ENCODE measurements at regions not wholly inside any gene's neighbourhood (a gene's known extent, or its start where the extent isn't known, plus 50 kb on each side); places are given as distances from the start of the nearest gene placed in this dataset.
"Not testable (repeated sequence)": the region's sequence is repeated elsewhere in the genome, so short reads cannot be mapped to it uniquely, and the experiment has no call there.

GRCh38 chr1:29774355-29774754 is 538.0 kb downstream of the PTPRU start:
- no peak for DNase-seq

DNA sequence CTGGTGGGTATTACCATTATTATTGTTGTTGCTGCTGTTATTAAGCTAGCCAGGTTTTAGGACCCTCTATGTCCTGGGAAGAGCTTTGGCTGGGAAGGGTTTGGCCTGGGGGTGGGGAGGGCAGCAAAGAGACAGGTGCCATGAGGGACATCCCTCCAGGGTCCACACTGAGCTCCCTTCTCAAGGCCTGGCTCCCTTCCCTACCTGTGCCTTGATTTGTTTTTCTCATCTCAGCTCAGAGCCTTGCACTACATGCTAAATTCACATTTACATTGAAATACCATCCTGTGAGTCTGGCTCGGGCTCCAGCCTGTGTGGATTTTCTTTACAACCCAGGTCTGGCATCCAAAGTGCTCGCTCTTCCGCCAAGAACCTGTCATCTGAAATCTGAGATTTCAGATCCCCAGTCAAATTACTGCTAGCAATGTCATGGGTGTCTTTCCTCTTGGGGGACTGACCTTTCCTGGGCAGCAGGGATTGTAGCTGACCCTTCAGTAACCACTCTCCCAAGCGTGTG is 536.3 kb downstream of the PTPRU start:
- DNase-seq: no peak

DNA sequence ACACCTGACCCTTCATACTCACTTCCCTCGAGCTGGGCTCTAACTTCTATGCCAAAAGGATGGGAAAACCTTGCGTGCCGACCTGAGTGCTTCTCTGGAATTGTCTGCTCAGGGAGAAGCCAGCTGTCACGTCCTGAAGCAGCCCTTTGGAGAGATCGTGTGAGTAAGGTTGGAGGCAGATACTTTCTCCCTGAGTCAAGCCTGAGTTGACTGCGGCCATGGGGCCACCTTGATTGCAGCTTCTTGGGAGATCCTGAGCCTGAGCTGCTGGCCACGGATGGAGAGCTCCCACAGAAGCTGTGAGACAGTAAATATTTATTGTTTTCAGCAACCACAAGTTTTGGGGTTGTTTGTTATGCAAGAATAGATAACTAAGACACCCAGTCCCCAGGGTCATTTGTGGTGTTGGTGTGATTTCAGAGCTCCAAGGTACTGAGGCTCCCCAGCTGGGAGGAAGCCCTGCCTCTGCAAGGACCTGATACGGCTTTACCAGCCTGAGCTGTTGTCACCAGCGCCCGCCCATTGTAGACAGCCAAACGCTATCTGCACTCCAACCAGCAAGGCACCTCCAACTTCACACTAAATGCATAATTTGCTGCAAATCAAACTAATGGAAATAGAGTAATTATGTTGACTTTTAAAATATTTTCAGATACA is 531.6 kb downstream of the PTPRU start:
- no peak for DNase-seq

GRCh38 chr1:29767088-29767685 is 530.9 kb downstream of the PTPRU start:
- DNase-seq: no peak

DNA sequence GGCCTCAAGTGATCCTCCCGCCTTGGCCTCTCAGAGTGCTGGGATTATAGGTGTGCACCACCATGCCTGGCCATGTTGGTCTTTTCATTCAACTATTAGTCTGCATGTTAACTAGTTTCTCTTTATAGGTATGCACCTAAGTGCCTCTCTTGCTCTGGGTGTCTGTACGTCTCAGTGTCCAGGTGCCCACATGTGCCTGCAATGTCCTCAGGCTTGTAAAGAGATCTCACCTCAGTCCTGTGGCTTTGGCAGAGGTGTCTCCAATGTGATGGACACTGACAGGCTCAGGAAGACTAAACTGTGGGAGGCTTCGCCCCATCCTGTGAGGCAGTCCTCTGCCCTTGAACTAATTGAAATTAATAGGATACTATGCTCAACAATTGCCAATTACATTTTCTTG is 526.3 kb downstream of the PTPRU start:
- no peak for DNase-seq

DNA sequence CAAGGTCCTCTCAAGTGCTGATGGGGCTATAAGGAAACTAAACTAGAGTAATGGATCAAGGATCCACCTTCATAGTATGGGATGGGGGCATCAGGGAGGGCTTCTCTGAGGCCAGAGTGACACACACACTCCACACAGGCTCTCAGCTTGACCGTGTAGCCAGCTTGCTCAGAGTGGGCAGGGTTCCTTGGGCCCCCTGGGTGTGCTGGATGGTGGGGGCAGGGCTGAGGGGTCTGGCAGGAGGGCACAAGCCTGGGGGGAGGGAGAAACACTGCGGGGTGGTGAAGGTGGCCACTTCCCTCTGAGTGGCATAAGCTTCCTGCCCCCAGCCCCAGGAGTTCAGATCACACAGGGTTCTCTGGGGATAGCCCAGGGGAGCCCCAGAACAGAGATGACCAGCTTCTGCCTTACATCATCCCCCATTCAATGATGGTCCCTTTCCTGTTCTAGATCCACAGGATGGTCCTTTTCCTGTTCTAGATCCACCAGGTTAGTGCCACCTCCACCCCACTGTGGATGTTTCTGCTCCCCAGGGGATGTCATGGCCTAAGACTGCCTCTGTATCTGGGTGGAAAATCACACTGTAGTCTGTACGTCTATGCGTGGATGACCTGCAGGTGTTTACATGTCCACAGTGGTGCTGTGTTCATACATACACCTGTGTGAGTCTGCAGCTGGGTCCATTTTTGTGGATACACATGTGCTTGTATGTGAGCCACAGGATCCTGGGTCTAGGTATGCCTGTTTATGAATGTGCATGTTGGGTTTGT is 525.0 kb downstream of the PTPRU start:
- DNase-seq: no peak

DNA sequence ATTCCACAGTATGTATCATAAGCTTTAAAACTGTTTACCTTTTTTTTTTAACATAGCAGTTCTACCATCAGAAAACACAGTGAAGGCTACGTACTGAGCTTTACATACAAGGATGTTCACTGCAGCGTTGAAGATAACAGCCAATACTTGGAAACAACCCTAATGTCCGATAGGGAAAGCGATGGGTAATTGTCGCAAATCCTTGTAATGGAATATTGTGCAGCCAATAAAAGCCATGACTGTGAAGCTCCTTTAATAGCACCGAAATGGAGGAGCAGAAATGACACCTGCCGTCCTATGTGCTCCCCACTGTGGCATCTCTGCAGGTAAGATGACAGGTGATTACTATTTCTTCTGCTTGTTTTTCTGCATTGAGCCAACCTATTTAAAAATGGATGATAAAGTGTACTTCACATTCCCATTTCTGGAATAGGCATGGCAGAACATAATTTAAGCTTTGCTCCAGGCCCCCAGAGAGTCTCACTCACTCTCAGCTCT is 523.8 kb downstream of the PTPRU start:
- no peak for DNase-seq

DNA sequence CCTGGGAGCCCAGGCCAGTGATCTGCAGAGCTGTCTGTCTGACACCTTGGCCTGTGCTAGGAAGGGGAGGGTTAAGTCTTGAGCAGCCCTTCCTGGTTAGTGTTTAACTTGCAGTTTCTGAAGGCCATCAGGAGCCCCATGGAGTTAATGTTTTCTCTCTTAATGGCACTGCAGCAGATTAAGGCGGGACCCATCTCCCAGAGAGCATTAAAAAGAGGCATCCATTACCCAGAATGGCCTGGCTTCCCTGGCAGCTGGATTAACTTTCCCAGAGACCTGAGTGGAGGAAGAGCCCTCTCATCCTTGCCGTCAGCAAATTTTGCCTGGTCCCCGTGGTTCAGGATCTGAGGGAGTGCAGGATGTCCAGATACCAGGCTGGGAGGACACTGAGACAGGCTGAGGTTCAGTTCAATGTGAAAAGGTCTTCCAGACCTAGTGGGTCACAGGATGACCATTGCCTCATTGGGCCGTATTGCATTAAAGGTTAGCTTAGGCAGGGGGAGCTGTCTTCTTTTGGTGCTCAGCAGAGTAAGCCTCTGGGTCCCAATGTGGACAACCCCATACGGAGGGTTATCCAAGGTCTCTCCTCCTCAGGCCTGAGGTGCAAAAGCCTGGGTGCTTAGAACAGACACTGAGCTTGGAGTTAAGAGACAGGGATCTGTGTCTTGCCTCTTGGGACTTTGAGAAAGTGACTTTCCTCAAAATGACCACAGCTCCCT is 522.6 kb downstream of the PTPRU start:
- DNase-seq: no peak

DNA sequence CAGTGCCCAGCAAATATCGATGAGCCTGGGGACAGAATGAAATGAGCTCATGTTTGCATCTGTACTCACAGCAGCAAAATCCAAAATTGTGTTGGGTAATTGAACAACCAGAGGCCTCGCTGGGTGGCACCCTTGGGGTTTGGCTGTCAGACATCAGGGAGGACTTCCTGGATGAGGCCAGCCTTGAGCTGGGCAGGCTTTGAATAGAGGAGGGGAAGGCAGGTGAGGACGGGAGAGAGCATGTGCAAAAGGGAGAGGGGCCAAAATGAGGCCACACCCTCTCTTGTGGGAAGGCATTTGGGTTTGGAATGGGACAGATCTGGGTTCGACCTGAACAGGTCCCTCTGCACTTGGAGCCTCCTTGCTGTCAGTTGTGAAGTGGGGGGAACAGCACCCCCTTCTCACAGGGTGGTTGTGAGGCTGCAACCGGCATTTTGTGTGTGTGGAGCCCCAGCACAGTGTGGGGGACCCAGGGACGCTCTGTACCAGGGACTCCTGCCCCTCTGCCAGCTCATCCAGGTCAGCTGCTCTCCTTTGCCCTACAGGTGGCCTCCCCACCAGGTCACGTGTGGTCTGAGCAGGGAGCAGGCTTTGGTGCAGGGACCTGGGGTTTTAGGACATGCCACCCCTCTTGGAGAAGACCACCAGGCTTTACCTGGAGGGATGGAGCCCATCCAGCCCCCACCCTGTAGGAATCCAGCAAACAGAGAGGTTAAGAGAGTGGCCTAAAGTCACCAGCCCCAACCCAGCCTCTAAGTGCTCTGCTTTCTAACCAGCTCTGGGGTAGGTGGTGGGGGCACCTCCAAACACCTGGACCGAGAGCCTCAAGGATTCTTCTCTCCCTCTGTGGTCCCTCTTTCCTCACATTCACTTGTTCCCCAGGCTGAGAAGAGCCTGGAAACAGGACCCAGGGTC is 521.8 kb downstream of the PTPRU start:
- no peak for DNase-seq

DNA sequence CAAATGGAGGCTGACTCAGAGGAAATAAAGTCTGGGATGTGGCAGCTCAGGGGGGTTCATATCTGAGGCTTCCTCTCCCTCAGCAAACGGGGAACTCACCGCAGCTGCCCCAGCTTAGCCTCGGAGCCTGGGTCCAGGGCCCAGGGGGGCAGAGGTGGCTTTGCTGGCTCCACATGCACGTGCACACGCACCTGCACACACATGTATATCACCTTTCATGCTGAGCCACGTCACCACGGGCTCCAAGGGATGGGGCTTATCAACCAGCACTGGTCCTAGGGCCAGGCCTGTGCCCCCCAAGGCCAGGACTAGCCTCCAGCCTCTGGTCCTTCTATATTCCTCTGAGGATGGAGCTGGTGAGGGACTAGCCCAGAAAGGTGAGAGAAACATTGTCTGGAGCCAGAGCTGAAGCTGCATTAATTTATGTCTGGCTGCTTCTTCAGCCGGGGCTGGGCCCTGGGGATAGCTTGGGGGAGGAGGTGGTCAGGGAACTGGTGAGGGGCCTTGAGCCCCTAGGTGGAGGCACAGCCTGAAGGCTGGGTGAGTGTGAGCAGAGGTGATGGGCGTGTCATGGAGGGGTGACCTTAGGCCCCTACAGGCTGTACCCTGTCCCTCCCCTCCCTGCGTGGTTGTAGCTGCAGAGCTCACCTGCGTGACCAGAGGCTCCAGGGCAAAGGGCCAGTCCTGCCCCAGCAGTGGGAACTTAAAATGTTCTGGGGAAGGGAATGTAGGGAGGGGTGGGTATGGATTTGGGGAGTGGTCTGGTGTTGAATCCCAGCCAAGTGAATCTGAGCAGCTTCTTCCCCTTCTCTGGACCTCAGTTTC is 520.8 kb downstream of the PTPRU start:
- DNase-seq: no peak

DNA sequence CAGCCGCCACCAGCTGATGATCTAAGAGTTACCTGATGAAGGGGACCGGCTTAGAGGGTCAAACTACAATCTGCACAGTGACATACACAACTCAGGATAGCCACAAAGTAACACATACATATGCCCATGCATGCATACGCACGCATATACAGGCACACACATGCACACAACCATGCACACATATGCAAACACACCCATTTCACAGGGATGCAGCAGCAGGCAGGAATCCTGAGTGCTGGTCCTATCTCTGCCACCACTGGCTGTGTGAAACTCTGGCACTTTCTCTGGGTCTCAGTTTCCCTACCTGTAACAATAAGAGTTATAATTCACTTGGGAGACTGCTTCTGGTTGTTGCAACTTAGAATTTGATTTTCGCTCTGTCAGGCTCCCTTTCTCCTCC is 520.2 kb downstream of the PTPRU start:
- no peak for DNase-seq

GRCh38 chr1:29756085-29756484 is 519.8 kb downstream of the PTPRU start:
- no peak for DNase-seq

DNA sequence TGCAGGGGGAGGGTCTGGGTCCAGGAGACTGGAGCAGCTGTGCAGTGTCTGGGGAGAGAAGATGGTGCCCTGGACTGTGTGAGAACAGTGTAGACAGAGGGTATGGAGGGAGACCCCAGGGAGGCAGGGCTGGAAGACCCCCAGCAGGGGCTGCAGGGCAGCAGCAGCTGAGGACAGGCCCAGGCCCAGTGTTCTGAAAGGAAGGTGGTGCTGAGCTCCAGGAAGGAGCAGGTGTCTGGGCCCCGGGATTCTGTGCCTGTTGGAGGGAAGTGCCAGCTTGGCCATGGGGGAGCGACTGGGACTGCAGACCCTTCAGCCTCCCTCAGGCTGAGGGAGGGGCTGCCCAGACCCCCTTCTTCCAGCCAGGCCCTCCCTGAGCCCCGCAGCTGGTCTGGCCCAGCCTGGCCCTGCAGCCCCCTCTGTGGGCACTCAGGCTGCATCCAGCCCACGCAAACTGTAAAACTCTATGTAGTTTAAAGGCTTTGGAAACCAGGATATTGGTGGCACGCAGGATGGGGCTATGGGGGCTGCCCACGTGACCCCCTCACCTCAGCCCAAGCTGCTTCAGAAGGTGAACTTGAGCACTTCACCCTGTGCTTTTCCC is 519.2 kb downstream of the PTPRU start:
- DNase-seq: not testable (repeated sequence)

DNA sequence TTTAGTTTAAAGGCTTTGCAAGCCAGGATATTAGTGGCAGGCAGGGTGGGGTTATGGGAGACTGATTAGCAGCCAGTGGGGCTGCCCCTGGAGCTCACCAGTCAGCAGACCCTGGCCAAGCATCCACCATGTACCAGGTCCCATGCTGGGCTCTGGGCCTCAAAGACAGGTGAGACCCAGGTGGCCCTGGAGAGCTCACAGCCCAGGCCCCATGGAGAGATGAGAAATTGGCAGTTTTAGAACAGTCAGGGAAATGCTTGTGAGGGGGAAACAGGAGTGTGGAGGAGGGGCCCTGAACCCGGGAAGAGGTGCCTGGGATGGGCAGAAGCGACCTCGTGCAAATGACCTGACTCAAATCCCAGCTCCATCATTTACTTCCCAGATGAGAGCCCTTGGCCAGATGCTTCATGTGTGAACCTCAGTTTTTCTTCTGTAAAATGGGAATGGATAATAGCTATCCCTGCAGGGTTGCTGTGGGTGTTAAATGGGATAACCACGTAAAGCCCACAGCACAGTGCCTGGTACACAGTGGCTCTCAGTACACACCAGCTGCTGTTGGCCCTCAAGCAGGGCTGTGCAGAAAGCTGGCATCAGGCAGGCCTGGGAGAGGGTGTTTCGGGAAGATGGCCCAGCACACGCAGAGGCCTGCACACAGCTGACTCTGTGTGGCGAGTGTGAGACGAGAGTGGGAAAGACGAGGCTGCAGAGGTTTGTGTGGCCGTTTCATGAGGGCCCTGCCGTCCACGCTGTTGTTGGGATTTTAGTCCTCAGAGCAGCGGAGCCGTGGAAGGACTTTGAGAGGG is 518.5 kb downstream of the PTPRU start:
- DNase-seq: no peak

DNA sequence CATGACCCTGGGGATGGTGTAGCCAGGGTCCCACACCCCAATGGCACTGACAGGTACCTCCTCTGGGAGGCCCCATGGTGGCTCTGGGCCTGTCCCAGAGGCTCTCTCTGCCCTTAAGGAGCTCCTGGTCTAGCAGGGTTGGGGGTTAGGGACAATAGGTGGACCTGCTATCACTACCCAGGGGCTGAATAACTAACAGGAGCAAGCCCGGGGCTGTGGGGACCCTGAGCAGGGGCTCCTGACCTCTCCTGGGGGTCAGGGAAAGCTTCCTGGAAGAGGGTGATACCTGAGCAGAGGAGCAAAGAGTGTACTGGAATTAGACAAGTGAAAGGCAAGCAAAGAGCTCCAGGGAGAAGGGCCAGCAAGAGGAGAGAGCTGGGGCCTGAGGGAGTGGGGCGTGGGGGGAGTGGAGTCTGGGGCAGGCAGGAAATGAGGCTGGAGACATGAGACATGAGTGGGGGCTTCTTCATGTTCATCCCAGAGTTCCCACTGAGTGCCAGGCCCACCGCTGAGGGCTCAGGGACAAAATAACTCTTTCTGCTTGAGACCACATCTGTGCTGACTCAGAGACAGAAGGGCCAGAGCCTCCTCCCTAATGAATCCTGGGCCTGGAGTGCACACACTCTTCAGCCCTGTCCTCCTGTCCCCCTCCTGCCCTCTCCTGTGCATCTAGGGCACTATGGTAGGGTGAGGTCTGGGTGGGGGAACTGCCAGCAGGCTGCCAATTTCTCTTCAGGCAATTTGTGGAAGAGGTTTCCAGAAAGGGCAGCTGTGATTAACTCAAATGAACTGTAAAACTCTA is 517.6 kb downstream of the PTPRU start:
- DNase-seq: no peak

DNA sequence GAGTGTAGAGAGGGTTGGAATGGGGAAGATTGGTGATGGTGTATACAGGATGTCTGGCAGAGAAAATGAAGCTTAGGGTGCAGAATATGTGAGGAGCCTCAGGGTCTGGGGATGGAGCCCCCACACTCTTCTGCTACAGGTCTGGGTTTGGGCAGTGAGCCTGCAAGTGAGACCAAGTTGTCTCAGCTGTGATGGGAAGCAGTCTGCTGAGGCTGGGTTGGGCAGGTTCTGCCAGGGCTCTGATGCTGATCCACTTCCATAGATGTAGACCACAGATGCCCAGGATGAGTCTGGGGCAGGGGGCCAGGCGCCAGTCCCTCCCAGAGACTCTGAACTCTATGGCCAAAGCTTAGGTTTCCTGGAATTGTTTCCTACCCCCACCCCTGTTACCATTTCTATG is 516.9 kb downstream of the PTPRU start:
- DNase-seq: no peak

DNA sequence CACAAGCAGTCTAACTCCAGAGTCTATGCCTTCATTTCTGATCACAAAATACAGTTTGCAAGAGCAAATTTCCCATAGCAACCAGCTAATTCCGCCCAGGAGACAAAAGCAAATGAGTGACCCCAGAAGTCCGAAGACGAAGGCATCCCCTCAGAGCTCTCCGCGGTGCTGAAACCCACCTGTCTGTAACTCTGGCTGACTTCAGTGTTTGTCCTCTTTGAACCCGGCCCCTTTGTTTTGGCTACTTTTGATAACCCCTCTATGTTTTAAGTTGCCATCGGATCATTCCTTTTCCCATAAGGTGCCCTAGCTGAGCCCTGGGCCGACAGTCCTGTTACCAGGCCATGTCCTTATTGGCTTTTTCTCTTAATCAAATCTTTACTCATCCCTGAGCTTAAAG is 515.8 kb downstream of the PTPRU start:
- no peak for DNase-seq

DNA sequence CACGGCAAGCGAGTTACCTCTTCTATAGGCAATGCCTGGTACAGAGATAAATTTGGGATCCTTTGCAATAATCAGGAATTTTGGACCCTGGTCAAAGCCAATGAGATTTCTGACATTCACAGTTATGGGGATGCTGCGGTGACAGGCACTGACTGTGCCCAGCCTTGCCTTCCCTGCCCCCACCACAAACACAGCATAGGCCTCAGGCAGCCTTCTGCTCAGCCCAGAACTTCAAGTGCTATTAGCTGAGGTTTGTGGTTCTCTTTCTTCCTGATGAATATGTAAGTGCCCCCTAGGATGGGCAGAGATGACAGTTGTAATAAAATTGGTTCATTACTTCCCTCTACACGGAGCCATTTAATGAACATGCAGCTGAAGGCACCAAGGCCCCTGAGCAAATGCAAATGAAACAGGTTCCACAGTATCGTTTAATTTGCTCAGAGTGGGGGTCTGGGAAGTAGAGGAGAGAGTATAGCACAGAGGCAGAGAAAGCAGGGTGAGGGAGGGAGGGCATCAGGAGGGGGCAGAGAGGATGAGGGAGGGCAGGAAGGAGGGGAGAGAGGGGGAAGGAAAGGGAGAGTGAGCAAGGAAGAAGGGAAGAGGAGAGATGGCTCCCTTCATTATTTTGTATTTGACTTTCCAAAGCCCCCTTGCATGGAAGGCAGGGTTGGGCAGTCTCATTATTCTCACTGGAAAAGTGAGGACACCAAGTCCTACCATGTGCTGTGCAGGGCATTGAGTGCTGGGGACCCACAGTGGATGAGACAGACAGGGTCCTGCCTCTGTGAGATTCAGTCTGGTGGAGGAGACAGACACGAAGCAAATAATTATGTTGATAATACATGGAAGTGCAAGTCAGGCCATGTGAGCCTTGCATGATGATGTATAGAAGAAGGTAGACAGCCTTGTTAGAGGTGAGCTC is 513.0 kb downstream of the PTPRU start:
- DNase-seq: no peak

Measured in NCI-H510A treated with DMSO at 0.1 percent for 48 hours (cell line).